ENCODE measurements at regions not wholly inside any gene's neighbourhood (a gene's known extent, or its start where the extent isn't known, plus 50 kb on each side); places are given as distances from the start of the nearest gene placed in this dataset.

GRCh38 chr15:36399276-36399675 is 180.2 kb upstream of the CDIN1 start:
- TF ChIP-seq CTCF (conservative IDR thresholded peaks at IDR 0.05 in 1 of 2, IDR thresholded peaks at IDR 0.05 in 1 of 2; ENCODE audit: low read depth in 1 of 2, low read length in 2 of 2) (no peak), EZH2 (IDR thresholded peaks at IDR 0.05; ENCODE audit: low read length, missing control alignments) (no peak)
